ENCODE measurements at regions not wholly inside any gene's neighbourhood (a gene's known extent, or its start where the extent isn't known, plus 50 kb on each side); places are given as distances from the start of the nearest gene placed in this dataset.

DNA sequence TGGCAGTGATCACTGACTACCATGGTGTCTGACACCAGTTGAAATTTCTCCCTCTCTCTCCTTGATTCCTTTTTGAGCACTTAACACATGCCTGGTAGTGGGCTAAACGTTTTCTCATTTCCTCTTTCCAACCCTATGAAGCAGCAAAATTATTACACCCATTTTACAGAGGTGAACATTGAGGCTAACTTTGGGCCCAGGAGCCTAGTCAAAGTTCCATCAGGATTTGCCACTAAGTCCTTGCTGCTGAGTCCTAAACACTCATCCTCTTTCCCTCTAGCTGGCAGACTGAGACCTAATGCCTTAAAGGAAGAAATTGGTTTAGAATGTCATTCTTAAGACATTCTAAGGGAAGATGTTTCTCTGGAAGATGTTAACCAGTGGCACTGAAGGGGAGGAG is 74.7 kb upstream of the IRX3 start:
- no peak overlapping the region for H3K4me3 ChIP-seq (ENCODE audit: low read depth in 1 of 2, low read length in 2 of 2)
- peaks cover 0 to 9% of the 10 kb centered on the region in 2 donors for H3K4me1 ChIP-seq (ENCODE audit: control insufficient read depth in 2 of 2, insufficient read depth in 2 of 2, low read length in 1 of 2)
- WGBS, 2 donors, result 34 to 45% methylated on average over 1 of the region's 1 CpG
- no peaks in the 10 kb centered on the region for H3K9me3 ChIP-seq (ENCODE audit: control insufficient read depth in 2 of 2, insufficient read depth in 1 of 2, low read depth in 1 of 2, low read length in 1 of 2)
- H3K36me3 ChIP-seq (ENCODE audit: control insufficient read depth in 2 of 2, insufficient read depth in 2 of 2, low read length in 1 of 2), result no peaks in the 10 kb centered on the region
- H3K27ac ChIP-seq (ENCODE audit: low read depth in 2 of 2, low read length in 1 of 2), result no peak overlapping the region
- H3K27me3 ChIP-seq (ENCODE audit: control insufficient read depth in 1 of 2, insufficient read depth in 2 of 2, low read length in 2 of 2), result no peaks in the 10 kb centered on the region

DNA sequence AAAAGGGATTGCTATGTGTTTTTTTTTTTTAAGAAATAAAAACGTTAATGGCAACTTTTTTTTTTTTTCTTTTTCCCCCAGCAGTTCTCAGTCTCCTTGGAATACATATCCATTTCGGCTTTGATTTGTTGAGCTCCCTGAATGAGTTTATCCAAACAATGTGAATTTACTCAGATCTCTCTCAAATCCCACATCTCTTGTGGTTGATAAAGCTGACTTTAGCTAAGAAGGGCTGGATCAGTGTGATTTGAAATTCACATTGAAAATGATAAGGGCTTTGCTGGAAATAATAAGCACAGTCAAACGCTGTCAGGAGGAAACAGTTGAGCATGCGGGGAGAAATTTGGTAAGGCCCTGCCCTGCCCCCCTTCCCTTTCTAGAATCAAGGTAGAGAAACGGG is 74.1 kb upstream of the IRX3 start:
- no peaks in the 10 kb centered on the region for H3K27me3 ChIP-seq (ENCODE audit: control insufficient read depth in 1 of 2, insufficient read depth in 2 of 2, low read length in 2 of 2)
- no peak overlapping the region for H3K27ac ChIP-seq (ENCODE audit: low read depth in 2 of 2, low read length in 1 of 2)
- no peaks in the 10 kb centered on the region for H3K9me3 ChIP-seq (ENCODE audit: control insufficient read depth in 2 of 2, insufficient read depth in 1 of 2, low read depth in 1 of 2, low read length in 1 of 2)
- WGBS, 2 donors, result 42 to 52% methylated on average over 5 of the region's 5 CpGs
- no peak overlapping the region for H3K4me3 ChIP-seq (ENCODE audit: low read depth in 1 of 2, low read length in 2 of 2)
- H3K4me1 ChIP-seq (ENCODE audit: control insufficient read depth in 2 of 2, insufficient read depth in 2 of 2, low read length in 1 of 2), result peaks cover 0 to 9% of the 10 kb centered on the region in 2 donors
- no peaks in the 10 kb centered on the region for H3K36me3 ChIP-seq (ENCODE audit: control insufficient read depth in 2 of 2, insufficient read depth in 2 of 2, low read length in 1 of 2)

DNA sequence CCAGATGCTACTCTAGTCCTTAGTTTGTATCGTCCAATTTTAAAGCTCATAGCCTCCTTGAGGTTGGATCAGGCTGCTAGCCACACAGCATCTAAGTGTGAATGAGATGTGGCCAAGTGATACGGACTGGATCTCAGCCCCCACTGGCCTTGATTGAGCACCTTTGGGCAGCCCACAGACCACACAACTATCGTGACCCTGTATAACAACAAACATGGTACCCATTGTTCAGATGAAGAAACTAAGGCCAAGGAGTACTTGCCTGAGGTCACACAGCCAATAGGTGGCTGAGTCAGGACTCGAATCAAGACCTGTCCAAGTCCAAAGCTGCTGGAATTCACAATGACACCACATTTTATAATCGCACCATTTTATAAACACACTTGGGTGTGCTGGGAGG is 73.0 kb upstream of the IRX3 start:
- 65 to 78% methylated on average over 5 of the region's 5 CpGs for WGBS, 2 donors
- H3K9me3 ChIP-seq (ENCODE audit: control insufficient read depth in 2 of 2, insufficient read depth in 1 of 2, low read depth in 1 of 2, low read length in 1 of 2), result no peaks in the 10 kb centered on the region
- no peaks in the 10 kb centered on the region for H3K36me3 ChIP-seq (ENCODE audit: control insufficient read depth in 2 of 2, insufficient read depth in 2 of 2, low read length in 1 of 2)
- H3K27me3 ChIP-seq (ENCODE audit: control insufficient read depth in 1 of 2, insufficient read depth in 2 of 2, low read length in 2 of 2), result no peaks in the 10 kb centered on the region
- H3K4me3 ChIP-seq (ENCODE audit: low read depth in 1 of 2, low read length in 2 of 2), result no peak overlapping the region
- H3K27ac ChIP-seq (ENCODE audit: low read depth in 2 of 2, low read length in 1 of 2), result no peak overlapping the region
- H3K4me1 ChIP-seq (ENCODE audit: control insufficient read depth in 2 of 2, insufficient read depth in 2 of 2, low read length in 1 of 2), result peaks cover 0 to 10% of the 10 kb centered on the region in 2 donors

DNA sequence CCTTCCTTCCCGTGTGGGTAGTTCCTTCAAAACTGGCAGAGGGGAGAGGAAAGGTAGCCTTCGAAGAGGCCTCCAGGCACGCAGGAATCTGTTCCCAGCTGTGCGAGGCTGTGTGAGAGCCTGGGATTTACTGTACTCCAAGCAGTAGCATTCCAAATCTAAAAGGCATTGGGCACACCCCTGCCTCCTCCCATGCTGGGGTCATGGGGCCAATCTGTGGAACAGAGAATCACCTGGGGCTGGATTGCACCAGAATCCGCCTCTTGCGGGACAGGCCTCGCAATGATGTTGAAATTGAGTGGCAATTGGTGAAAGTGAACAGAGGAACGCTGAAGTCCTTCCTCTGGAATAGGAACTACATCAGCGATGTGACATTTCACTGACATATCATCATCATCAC is 72.5 kb upstream of the IRX3 start:
- Histone ChIP-seq H3K27ac (ENCODE audit: low read depth in 2 of 2, low read length in 1 of 2) (peak overlapping the region; percentile 51 to 92), H3K4me1 (ENCODE audit: control insufficient read depth in 2 of 2, insufficient read depth in 2 of 2, low read length in 1 of 2) (peaks cover 0 to 10% of the 10 kb centered on the region in 2 donors), H3K27me3 (ENCODE audit: control insufficient read depth in 1 of 2, insufficient read depth in 2 of 2, low read length in 2 of 2) (no peaks in the 10 kb centered on the region), H3K4me3 (ENCODE audit: low read depth in 1 of 2, low read length in 2 of 2) (no peak overlapping the region), H3K9me3 (ENCODE audit: control insufficient read depth in 2 of 2, insufficient read depth in 1 of 2, low read depth in 1 of 2, low read length in 1 of 2) (no peaks in the 10 kb centered on the region), H3K36me3 (ENCODE audit: control insufficient read depth in 2 of 2, insufficient read depth in 2 of 2, low read length in 1 of 2) (no peaks in the 10 kb centered on the region)
- 61 to 68% methylated on average over 9 of the region's 9 CpGs for WGBS, 2 donors

DNA sequence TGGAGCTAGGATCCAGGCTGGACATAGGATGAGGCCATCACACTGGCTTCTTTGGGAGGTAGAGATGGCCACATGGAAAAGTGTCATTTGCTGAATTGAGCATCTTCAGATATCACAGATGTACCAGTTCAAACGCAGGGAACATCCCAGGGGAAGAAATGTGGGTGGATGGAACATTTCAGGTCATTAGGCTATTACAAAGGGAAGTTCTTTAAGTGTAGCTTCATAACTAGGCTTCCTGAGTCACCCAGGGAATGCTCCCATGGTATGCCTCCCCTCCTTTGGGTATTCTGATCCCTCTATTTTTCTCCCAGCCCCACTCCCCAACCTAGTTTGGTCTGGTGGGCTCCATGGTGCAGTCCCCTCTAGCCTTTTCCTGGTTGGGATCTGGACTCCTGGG is 69.8 kb upstream of the IRX3 start:
- Histone ChIP-seq H3K36me3 (ENCODE audit: control insufficient read depth in 2 of 2, insufficient read depth in 2 of 2, low read length in 1 of 2) (no peaks in the 10 kb centered on the region), H3K9me3 (ENCODE audit: control insufficient read depth in 2 of 2, insufficient read depth in 1 of 2, low read depth in 1 of 2, low read length in 1 of 2) (no peaks in the 10 kb centered on the region), H3K4me1 (ENCODE audit: control insufficient read depth in 2 of 2, insufficient read depth in 2 of 2, low read length in 1 of 2) (peaks cover 0 to 10% of the 10 kb centered on the region in 2 donors), H3K27ac (ENCODE audit: low read depth in 2 of 2, low read length in 1 of 2) (no peak overlapping the region), H3K27me3 (ENCODE audit: control insufficient read depth in 1 of 2, insufficient read depth in 2 of 2, low read length in 2 of 2) (no peaks in the 10 kb centered on the region), H3K4me3 (ENCODE audit: low read depth in 1 of 2, low read length in 2 of 2) (no peak overlapping the region)
- WGBS, 2 donors, result 53 to 73% methylated on average over 1 of the region's 1 CpG

DNA sequence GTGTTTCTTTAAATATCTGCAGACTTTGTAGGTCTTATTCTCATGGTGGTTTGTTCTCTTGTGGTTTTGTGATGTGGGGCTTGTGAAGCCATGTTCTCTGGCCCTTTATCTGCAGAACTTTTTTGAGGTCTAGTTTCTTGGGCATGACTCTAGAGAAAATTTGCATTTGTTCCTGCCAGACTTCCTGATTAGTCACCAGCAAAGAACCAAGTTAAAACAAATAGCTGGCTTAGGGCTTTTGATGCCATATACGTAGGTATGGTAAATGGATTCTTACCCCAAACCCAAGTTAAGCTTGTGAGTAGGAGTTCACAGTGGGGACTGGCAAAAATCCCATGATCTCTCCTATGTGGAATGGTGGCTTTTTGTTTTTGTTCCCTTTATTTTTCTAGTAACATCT is 68.7 kb upstream of the IRX3 start:
- H3K4me3 ChIP-seq (ENCODE audit: low read depth in 1 of 2, low read length in 2 of 2), result no peak overlapping the region

DNA sequence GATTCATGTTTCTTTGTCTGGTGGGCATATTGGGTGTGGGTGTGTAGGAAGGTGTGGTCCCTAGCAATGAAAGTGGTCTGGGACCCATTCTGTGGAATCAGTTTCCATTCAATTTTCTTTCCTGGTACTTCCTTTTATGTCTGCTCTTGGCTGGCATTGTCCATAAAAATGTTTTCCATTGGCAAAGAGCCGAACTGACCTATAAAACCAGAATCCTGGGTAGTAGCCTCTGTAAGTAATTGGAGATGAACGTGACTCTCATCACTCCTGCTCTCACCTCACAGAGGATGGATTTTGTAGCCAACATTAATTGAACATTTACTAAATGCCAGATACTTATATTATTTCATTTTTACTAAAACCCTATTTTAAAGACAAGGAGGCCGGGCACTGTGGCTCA is 66.5 kb upstream of the IRX3 start:
- Histone ChIP-seq H3K36me3 (ENCODE audit: control insufficient read depth in 2 of 2, insufficient read depth in 2 of 2, low read length in 1 of 2) (no peaks in the 10 kb centered on the region), H3K9me3 (ENCODE audit: control insufficient read depth in 2 of 2, insufficient read depth in 1 of 2, low read depth in 1 of 2, low read length in 1 of 2) (no peaks in the 10 kb centered on the region), H3K4me1 (ENCODE audit: control insufficient read depth in 2 of 2, insufficient read depth in 2 of 2, low read length in 1 of 2) (peaks cover 2 to 5% of the 10 kb centered on the region in 2 donors), H3K4me3 (ENCODE audit: low read depth in 1 of 2, low read length in 2 of 2) (no peak overlapping the region), H3K27ac (ENCODE audit: low read depth in 2 of 2, low read length in 1 of 2) (no peak overlapping the region), H3K27me3 (ENCODE audit: control insufficient read depth in 1 of 2, insufficient read depth in 2 of 2, low read length in 2 of 2) (no peaks in the 10 kb centered on the region)
- WGBS, 2 donors, result 56 to 65% methylated on average over 3 of the region's 3 CpGs

More for the DNA sequence above, 68.7 kb upstream of the IRX3 start:
- Histone ChIP-seq H3K36me3 (ENCODE audit: control insufficient read depth in 2 of 2, insufficient read depth in 2 of 2, low read length in 1 of 2) (no peaks in the 10 kb centered on the region), H3K27me3 (ENCODE audit: control insufficient read depth in 1 of 2, insufficient read depth in 2 of 2, low read length in 2 of 2) (no peaks in the 10 kb centered on the region), H3K9me3 (ENCODE audit: control insufficient read depth in 2 of 2, insufficient read depth in 1 of 2, low read depth in 1 of 2, low read length in 1 of 2) (no peaks in the 10 kb centered on the region), H3K4me1 (ENCODE audit: control insufficient read depth in 2 of 2, insufficient read depth in 2 of 2, low read length in 1 of 2) (peaks cover 2 to 10% of the 10 kb centered on the region in 2 donors), H3K27ac (ENCODE audit: low read depth in 2 of 2, low read length in 1 of 2) (no peak overlapping the region)
- 35 to 63% methylated on average over 1 of the region's 1 CpG for WGBS, 2 donors

DNA sequence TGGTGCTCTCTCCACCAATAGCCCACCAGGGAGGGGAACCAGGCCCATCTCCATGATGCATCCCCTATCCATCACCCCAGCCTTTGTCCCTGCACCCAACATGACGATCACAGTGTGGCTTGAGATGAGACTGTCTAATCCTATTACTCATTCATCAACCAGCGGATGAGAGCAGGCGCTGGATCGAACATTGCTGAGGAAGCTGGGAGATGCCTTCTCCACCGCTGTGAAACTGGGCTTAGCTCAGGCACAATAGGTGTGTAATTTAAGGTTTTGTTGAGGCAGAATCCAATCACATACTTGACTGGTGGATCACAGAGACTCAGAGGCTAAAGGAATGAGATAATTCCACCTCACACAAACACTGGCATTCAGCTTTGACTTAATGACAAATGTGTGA is 64.6 kb upstream of the IRX3 start:
- Histone ChIP-seq H3K27me3 (ENCODE audit: control insufficient read depth in 1 of 2, insufficient read depth in 2 of 2, low read length in 2 of 2) (no peaks in the 10 kb centered on the region), H3K36me3 (ENCODE audit: control insufficient read depth in 2 of 2, insufficient read depth in 2 of 2, low read length in 1 of 2) (no peaks in the 10 kb centered on the region), H3K4me3 (ENCODE audit: low read depth in 1 of 2, low read length in 2 of 2) (no peak overlapping the region), H3K4me1 (ENCODE audit: control insufficient read depth in 2 of 2, insufficient read depth in 2 of 2, low read length in 1 of 2) (peaks cover 2% of the 10 kb centered on the region in 2 donors), H3K9me3 (ENCODE audit: control insufficient read depth in 2 of 2, insufficient read depth in 1 of 2, low read depth in 1 of 2, low read length in 1 of 2) (no peaks in the 10 kb centered on the region), H3K27ac (ENCODE audit: low read depth in 2 of 2, low read length in 1 of 2) (peak overlapping the region in 1 of 2 donors; percentile 1)
- 75% methylated on average over 5 of the region's 5 CpGs for WGBS, 2 donors

DNA sequence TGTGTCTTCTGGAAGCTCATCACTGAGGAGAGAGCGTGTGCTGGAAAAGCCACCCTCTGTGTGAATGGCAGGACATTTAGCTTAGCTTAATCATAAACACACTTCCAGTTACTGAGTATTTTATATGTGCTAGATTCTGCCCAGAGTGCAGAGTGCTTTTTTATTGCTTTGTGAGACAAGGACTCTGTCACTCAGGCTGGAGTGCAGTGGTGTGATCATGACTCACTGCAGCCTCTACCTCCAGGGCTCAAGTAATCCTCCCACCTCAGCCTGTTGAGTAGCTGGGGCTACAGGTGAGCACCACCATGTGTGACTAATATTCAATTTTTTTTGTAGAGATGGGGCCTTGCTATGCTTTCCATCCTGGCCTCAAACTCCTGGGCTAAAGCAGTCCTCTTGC is 61.4 kb upstream of the IRX3 start:
- Histone ChIP-seq H3K27ac (ENCODE audit: low read depth in 2 of 2, low read length in 1 of 2) (peak overlapping the region; percentile 12 to 79), H3K27me3 (ENCODE audit: control insufficient read depth in 1 of 2, insufficient read depth in 2 of 2, low read length in 2 of 2) (no peaks in the 10 kb centered on the region), H3K9me3 (ENCODE audit: control insufficient read depth in 2 of 2, insufficient read depth in 1 of 2, low read depth in 1 of 2, low read length in 1 of 2) (no peaks in the 10 kb centered on the region), H3K4me1 (ENCODE audit: control insufficient read depth in 2 of 2, insufficient read depth in 2 of 2, low read length in 1 of 2) (peaks cover 2 to 4% of the 10 kb centered on the region in 2 donors), H3K4me3 (ENCODE audit: low read depth in 1 of 2, low read length in 2 of 2) (no peak overlapping the region), H3K36me3 (ENCODE audit: control insufficient read depth in 2 of 2, insufficient read depth in 2 of 2, low read length in 1 of 2) (no peaks in the 10 kb centered on the region)
- WGBS, 2 donors, result 66 to 70% methylated on average over 1 of the region's 1 CpG

DNA sequence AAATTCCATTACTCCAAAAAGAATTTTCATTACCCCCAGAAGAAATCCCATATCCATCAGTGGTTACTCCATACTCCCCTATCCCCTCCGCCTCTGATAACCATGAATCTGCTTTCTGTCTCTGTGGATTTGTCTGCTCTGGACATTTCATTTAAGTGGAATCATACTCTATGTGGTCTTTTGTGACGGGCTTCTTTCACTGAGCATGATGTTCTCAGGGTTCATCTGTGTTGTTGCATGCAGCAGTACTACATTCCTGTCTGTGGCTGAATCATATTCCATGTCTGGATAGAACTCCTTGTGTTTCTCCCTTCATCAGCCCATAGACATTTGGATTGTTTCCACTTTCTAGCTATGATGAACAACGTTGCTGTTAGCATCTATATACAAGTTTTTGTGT is 59.5 kb upstream of the IRX3 start:
- WGBS, 2 donors, result 69 to 70% methylated on average over 3 of the region's 3 CpGs
- H3K27me3 ChIP-seq (ENCODE audit: control insufficient read depth in 1 of 2, insufficient read depth in 2 of 2, low read length in 2 of 2), result no peaks in the 10 kb centered on the region
- H3K27ac ChIP-seq (ENCODE audit: low read depth in 2 of 2, low read length in 1 of 2), result no peak overlapping the region
- no peaks in the 10 kb centered on the region for H3K36me3 ChIP-seq (ENCODE audit: control insufficient read depth in 2 of 2, insufficient read depth in 2 of 2, low read length in 1 of 2)
- H3K4me1 ChIP-seq (ENCODE audit: control insufficient read depth in 2 of 2, insufficient read depth in 2 of 2, low read length in 1 of 2), result peaks cover 2 to 10% of the 10 kb centered on the region in 2 donors
- H3K9me3 ChIP-seq (ENCODE audit: control insufficient read depth in 2 of 2, insufficient read depth in 1 of 2, low read depth in 1 of 2, low read length in 1 of 2), result no peaks in the 10 kb centered on the region
- no peak overlapping the region for H3K4me3 ChIP-seq (ENCODE audit: low read depth in 1 of 2, low read length in 2 of 2)
